SK-N-SH treated with all-trans-retinoic acid at 6 μM for 48 hours (cell line): ENCODE measurements at regions not wholly inside any gene's neighbourhood (a gene's known extent, or its start where the extent isn't known, plus 50 kb on each side); places are given as distances from the start of the nearest gene placed in this dataset.

Experiments used
- CSDC2 ChIP-seq: fragments of 250-450 bp; sonication (Bioruptor Pico); IDR thresholded peaks from 2 replicates; pipeline ENCODE4 v1.5.0; 2020; ENCODE audit warnings: mild to moderate bottlenecking, moderate library complexity
- RARB ChIP-seq: fragments of 250-450 bp; sonication (Bioruptor Pico); IDR thresholded peaks from 2 replicates; pipeline ENCODE4 v1.8.0; 2021; ENCODE audit warnings: mild to moderate bottlenecking, moderate library complexity
- SNAI2 ChIP-seq: fragments of 250-450 bp; sonication (Bioruptor Pico); IDR thresholded peaks from 2 replicates; pipeline ENCODE4 v1.5.0; 2020; ENCODE audit warnings: mild to moderate bottlenecking, moderate library complexity
- ZFP30 ChIP-seq: fragments of 450-650 bp; formaldehyde crosslinking; IDR thresholded peaks from 2 replicates; pipeline ENCODE4 v1.5.0; 2022; ENCODE audit warnings: mild to moderate bottlenecking, moderate library complexity

DNA sequence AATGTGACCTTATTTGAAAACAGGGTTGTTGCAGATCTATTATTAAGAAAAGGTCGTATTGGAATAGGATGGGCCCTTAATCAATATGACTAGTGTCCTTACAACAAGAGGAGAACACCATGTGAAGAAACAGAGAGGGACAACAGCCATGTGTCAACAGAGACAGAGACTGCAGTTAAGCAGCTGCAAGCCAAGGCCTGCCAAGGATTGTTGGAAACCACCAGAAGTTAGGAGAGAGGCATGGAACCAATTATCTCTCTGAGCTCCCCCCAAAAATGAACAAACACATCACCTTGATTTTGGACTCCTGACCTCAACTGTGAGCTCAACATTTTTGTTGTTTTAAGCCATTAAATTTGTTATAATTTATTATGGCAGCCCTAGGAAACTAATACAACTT lies 214.6 kb upstream of the PRKD1 start:
- TF ChIP-seq ZFP30 (no peak), SNAI2 (no peak), RARB (no peak), CSDC2 (no peak)
